Right renal cortex interstitium (tissue), 3 donors: ENCODE measurements at regions not wholly inside any gene's neighbourhood (a gene's known extent, or its start where the extent isn't known, plus 50 kb on each side); places are given as distances from the start of the nearest gene placed in this dataset.

ENCODE experiments used
- DNase-seq, 3 donors: peaks; one replicate each; pipeline ENCODE4 v3.0.0-alpha.2; 2013; ENCODE audit warnings: low read depth in 3 of 3, low spot score in 2 of 3

- DNase-seq, result no peak
These were observed 99.9 kb downstream of the SLIT2 start for GRCh38 chr4:20351360-20352162.

GRCh38 chr4:20352163-20352431, 100.4 kb downstream of the SLIT2 start:
- no peak for DNase-seq

GRCh38 chr4:20353646-20354045, 101.9 kb downstream of the SLIT2 start:
- no peak for DNase-seq

- DNase-seq, result no peak
These were observed 102.4 kb downstream of the SLIT2 start for GRCh38 chr4:20354120-20354519.

- DNase-seq, result peak in 1 of 3 donors; percentile 12
These were observed 104.9 kb downstream of the SLIT2 start for GRCh38 chr4:20356565-20356964.

GRCh38 chr4:20358110-20358509, 106.4 kb downstream of the SLIT2 start:
- no peak for DNase-seq

GRCh38 chr4:20359692-20360091, 108.0 kb downstream of the SLIT2 start:
- no peak for DNase-seq

GRCh38 chr4:20362148-20362547, 110.4 kb downstream of the SLIT2 start:
- no peak for DNase-seq

GRCh38 chr4:20364969-20365368, 113.3 kb downstream of the SLIT2 start:
- no peak for DNase-seq

- no peak for DNase-seq
These were observed 115.7 kb downstream of the SLIT2 start for GRCh38 chr4:20367446-20367845.

- DNase-seq, result no peak
These were observed 117.2 kb downstream of the SLIT2 start for GRCh38 chr4:20368926-20369325.

GRCh38 chr4:20370274-20370673, 118.6 kb downstream of the SLIT2 start:
- DNase-seq, result no peak

GRCh38 chr4:20376070-20376469, 124.4 kb downstream of the SLIT2 start:
- DNase-seq, result no peak

- DNase-seq, result no peak
These were observed 126.5 kb downstream of the SLIT2 start for GRCh38 chr4:20378181-20378580.

- DNase-seq, result no peak
These were observed 129.3 kb downstream of the SLIT2 start for GRCh38 chr4:20381005-20381404.

GRCh38 chr4:20383283-20383682, 131.6 kb downstream of the SLIT2 start:
- DNase-seq, result no peak

- no peak for DNase-seq
These were observed 132.3 kb downstream of the SLIT2 start for GRCh38 chr4:20383969-20384368.

GRCh38 chr4:20384456-20384855, 132.8 kb downstream of the SLIT2 start:
- DNase-seq, result no peak

- DNase-seq, result no peak
These were observed 134.5 kb downstream of the SLIT2 start for GRCh38 chr4:20386001-20386740.

- DNase-seq, result peak in 1 of 3 donors; percentile 1
These were observed 135.2 kb downstream of the SLIT2 start for GRCh38 chr4:20386906-20387305.

- no peak for DNase-seq
These were observed 139.5 kb downstream of the SLIT2 start for GRCh38 chr4:20391198-20391597.

GRCh38 chr4:20391912-20392311, 140.2 kb downstream of the SLIT2 start:
- DNase-seq, result no peak
